ACC112 (cell line): ENCODE measurements at regions not wholly inside any gene's neighbourhood (a gene's known extent, or its start where the extent isn't known, plus 50 kb on each side); places are given as distances from the start of the nearest gene placed in this dataset.
A peak's percentile ranks its signal among the peaks of the same experiment; 100 is the strongest.

Experiments used
- H2AFZ ChIP-seq: fragments of 200-600 bp; sonication (generic); one replicate; pipeline ENCODE4 v1.6.0; 2017; ENCODE audit warnings: antibody characterized with exemption, low read length; ENCODE audit not compliant: unreplicated experiment
- H3K27ac ChIP-seq: fragments of 200-600 bp; sonication (generic); 2 replicates; pipeline ENCODE4 v1.5.1; 2014; ENCODE audit warnings: low read depth, mild to moderate bottlenecking, antibody characterized with exemption, low read length, moderate library complexity
- H3K27me3 ChIP-seq: fragments of 200-600 bp; sonication (generic); 2 replicates; pipeline ENCODE4 v1.6.1; 2014; ENCODE audit warnings: mild to moderate bottlenecking, antibody characterized with exemption, low read length, moderate library complexity, mixed read lengths; ENCODE audit not compliant: insufficient read depth
- H3K36me3 ChIP-seq: fragments of 200-600 bp; sonication (generic); 2 replicates; pipeline ENCODE4 v1.6.1; 2016; ENCODE audit warnings: mild to moderate bottlenecking, antibody characterized with exemption, low read length, moderate library complexity, mixed read lengths; ENCODE audit not compliant: insufficient read depth
- H3K4me1 ChIP-seq: fragments of 200-600 bp; sonication (generic); one replicate; pipeline ENCODE4 v1.6.1; 2016; ENCODE audit warnings: low read length, mixed read lengths; ENCODE audit not compliant: insufficient read depth, unreplicated experiment, control insufficient read depth
- H3K4me3 ChIP-seq: fragments of 200-600 bp; sonication (generic); 2 replicates; pipeline ENCODE4 v1.5.1; 2014; ENCODE audit warnings: mild to moderate bottlenecking, low read depth, low read length
- H3K79me2 ChIP-seq: fragments of 200-600 bp; sonication (generic); one replicate; pipeline ENCODE4 v1.6.0; 2016; ENCODE audit warnings: low read length; ENCODE audit not compliant: control insufficient read depth, unreplicated experiment, insufficient read depth

- Histone ChIP-seq H3K79me2 (no peaks in the 10 kb centered on the region), H3K27me3 (no peaks in the 10 kb centered on the region), H3K4me1 (peaks cover 13% of the 10 kb centered on the region), H3K36me3 (no peaks in the 10 kb centered on the region), H3K4me3 (no peak overlapping the region), H2AFZ (no peak overlapping the region), H3K27ac (no peak overlapping the region)
Observed at GRCh38 chr1:221915764-221916163, 173.9 kb upstream of the DUSP10 start.

DNA sequence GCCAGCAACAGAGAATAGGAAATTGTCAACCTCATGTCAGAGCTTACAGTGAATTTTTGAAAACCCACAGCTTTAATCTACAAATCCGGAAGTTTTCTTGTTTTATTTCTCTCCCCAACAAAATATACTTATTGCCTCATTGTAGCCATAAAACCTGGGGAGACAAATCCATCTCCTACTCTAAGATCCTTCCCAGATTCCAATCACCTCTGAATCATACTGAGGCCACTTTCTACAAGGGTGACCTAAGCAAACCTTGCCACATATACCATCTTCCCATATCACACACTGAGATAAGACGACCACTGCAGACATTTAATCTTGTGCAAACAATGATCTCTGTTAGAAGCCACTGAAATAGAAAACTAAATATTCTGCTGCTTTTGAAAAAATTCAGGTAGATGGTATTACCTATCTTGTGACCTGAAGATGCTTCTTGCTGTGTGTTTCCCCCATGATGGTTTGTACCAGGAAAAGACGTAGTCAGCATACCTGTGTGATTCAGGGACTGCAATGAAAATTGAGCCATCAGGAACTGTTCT lies 171.5 kb upstream of the DUSP10 start:
- Histone ChIP-seq H3K4me3 (no peak overlapping the region), H3K27me3 (no peaks in the 10 kb centered on the region), H3K27ac (no peak overlapping the region)

DNA sequence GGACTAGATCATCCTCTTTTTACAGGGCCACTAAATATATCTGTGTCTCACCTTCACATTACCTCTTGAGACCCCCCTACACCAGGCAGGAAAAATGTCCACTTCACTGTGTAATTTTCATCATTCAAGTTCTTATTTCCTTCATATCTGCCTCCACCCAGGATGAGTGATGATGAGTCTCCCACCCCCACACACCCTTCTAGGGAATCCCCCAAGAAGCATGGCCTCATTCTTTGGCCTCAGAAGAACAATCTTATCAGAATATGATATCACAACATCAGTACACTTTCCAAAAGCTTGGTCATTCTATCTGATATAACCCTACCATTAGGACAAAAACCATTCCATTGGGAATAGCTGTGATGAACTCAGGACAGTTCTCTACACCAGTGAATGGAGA lies 170.3 kb upstream of the DUSP10 start:
- Histone ChIP-seq H3K36me3 (no peaks in the 10 kb centered on the region), H3K27me3 (no peaks in the 10 kb centered on the region), H3K27ac (no peak overlapping the region), H2AFZ (peak overlapping the region; percentile 3), H3K79me2 (no peaks in the 10 kb centered on the region), H3K4me1 (peaks cover 13% of the 10 kb centered on the region), H3K4me3 (no peak overlapping the region)

More for the DNA sequence above, 171.5 kb upstream of the DUSP10 start:
- no peak overlapping the region for H2AFZ ChIP-seq
- no peaks in the 10 kb centered on the region for H3K79me2 ChIP-seq
- H3K36me3 ChIP-seq, result no peaks in the 10 kb centered on the region
- H3K4me1 ChIP-seq, result peaks cover 13% of the 10 kb centered on the region

- Histone ChIP-seq H2AFZ (no peak overlapping the region), H3K36me3 (no peaks in the 10 kb centered on the region), H3K4me3 (no peak overlapping the region), H3K27me3 (no peaks in the 10 kb centered on the region), H3K79me2 (no peaks in the 10 kb centered on the region), H3K27ac (no peak overlapping the region), H3K4me1 (peaks cover 13% of the 10 kb centered on the region)
Observed at GRCh38 chr1:221911714-221912113, 169.8 kb upstream of the DUSP10 start.

DNA sequence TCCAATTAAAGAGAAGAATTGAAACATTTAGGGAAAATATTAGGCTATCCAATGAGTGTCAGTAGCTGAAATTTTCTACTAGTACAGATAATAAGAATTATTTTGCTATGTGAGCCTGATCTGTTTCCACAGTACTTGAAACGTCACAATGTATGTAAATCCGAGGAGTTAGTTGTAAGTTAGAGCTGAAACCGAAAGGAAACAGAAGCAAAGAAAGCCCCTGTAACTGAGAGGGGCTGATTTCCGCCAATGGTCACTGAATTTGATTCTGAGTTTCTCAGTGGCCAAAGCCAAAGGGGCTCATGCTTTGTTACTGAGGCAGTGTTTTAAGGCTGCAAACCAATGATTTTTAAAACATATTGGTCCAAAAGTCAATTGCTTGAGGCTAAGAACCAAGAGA lies 168.3 kb upstream of the DUSP10 start:
- Histone ChIP-seq H2AFZ (no peak overlapping the region), H3K4me1 (peaks cover 13% of the 10 kb centered on the region), H3K79me2 (no peaks in the 10 kb centered on the region), H3K27me3 (no peaks in the 10 kb centered on the region), H3K27ac (no peak overlapping the region), H3K36me3 (no peaks in the 10 kb centered on the region), H3K4me3 (no peak overlapping the region)

GRCh38 chr1:221908573-221908972 lies 166.7 kb upstream of the DUSP10 start:
- Histone ChIP-seq H3K27me3 (no peaks in the 10 kb centered on the region), H3K4me3 (no peak overlapping the region), H3K79me2 (no peaks in the 10 kb centered on the region), H3K36me3 (no peaks in the 10 kb centered on the region), H2AFZ (no peak overlapping the region), H3K27ac (no peak overlapping the region), H3K4me1 (peaks cover 12% of the 10 kb centered on the region)

DNA sequence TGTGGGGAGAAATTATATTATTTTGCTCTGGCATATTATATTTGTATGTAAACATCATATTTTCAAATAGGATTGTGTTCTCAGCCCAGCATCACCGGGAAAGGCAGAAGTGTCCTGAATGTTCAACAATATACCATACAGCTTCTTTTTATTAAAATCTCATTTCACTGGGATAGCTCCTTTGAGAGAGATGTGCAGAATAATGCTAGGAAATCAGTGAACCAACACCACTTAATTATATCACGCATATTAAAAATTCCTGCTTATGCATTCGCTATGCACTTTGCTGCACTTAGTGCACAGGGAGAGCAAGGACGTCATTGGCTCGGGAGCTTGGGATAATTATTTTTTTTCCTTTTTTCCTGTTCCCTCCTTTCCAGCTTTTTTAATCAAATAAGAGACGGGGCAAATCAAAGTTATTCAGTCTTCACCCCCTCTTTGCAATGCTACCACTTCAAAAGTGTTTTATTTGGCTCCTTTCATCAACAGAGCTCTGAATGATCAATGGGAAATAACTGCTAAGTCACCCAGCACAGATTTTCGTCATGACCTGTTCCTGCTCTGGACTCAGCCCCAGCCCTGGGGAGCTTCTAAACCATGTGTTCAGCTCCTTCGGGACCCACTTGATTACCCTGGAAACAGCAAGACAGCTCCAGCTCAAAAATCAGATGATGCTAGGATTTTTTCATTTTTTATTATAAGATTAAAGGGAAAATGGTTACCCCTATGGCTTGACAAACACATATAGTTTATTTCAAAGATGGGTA lies 165.5 kb upstream of the DUSP10 start:
- Histone ChIP-seq H3K27ac (no peak overlapping the region), H3K27me3 (no peaks in the 10 kb centered on the region), H3K4me3 (no peak overlapping the region), H2AFZ (no peak overlapping the region), H3K36me3 (no peaks in the 10 kb centered on the region), H3K79me2 (no peaks in the 10 kb centered on the region), H3K4me1 (peaks cover 5% of the 10 kb centered on the region)

DNA sequence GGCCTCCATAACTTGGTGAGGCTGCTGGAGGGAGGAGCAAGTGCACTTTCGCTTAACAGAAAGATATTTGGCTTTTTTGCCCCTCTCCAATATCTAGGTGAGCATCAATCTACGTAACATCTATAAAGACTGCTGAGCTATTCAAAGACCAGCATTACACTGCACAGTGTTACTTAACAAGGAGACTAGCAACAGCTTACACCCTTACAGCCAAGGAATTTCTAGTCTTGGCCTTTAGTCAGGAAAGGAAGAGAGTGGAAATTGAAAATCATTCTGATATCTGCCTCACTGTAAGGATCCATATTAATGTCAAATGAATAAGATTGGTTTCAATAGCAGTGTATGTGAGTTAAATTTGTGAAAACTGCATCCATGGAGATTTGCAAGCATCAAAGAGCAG lies 163.9 kb upstream of the DUSP10 start:
- no peak overlapping the region for H3K4me3 ChIP-seq
- H2AFZ ChIP-seq, result no peak overlapping the region
- no peaks in the 10 kb centered on the region for H3K79me2 ChIP-seq
- H3K27ac ChIP-seq, result no peak overlapping the region
- no peaks in the 10 kb centered on the region for H3K27me3 ChIP-seq
- H3K4me1 ChIP-seq, result no peaks in the 10 kb centered on the region
- H3K36me3 ChIP-seq, result no peaks in the 10 kb centered on the region

DNA sequence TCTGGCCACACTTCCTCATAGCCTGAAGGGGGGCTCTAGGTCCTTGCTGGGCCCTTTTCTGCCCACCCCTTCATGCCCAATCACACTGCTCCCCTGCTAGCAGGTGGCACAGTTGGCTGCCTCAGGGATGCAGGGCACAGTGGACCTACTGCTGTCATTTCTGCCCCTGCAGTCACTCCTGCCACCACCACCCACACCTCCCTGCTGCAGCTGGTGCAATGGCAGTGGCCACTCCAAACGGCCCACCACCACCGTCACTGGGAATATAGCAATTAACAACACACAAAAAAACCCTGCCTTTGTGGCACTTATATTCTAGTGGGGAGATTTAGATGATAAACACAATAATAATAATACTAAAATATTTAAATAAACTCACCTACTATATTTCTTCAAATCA lies 162.4 kb upstream of the DUSP10 start:
- Histone ChIP-seq H3K27me3 (no peaks in the 10 kb centered on the region), H3K4me3 (no peak overlapping the region), H3K36me3 (no peaks in the 10 kb centered on the region), H3K27ac (no peak overlapping the region), H2AFZ (no peak overlapping the region), H3K4me1 (no peaks in the 10 kb centered on the region), H3K79me2 (no peaks in the 10 kb centered on the region)

DNA sequence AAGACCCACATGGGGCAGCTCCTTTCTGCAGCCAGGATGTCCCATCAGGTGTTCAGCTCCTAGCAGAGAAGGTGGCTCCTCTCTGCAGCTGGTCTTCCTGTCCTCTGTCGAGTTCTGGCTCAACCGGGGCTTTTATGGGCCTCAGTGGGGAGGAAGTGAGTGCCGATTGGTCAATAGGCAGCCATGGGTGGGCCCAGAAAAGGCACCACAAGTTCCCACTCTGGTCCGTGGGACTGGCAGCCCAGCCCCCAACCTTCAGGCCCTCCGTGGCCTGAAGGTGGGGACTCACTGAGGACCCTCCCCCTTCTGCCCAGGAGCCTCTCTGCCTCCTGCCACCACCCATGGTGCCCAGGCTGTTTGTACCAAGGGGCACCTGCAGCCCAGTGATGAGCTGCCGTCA lies 161.7 kb upstream of the DUSP10 start:
- Histone ChIP-seq H3K4me1 (no peaks in the 10 kb centered on the region), H3K27me3 (no peaks in the 10 kb centered on the region), H2AFZ (no peak overlapping the region), H3K27ac (no peak overlapping the region), H3K4me3 (no peak overlapping the region), H3K36me3 (no peaks in the 10 kb centered on the region), H3K79me2 (no peaks in the 10 kb centered on the region)

DNA sequence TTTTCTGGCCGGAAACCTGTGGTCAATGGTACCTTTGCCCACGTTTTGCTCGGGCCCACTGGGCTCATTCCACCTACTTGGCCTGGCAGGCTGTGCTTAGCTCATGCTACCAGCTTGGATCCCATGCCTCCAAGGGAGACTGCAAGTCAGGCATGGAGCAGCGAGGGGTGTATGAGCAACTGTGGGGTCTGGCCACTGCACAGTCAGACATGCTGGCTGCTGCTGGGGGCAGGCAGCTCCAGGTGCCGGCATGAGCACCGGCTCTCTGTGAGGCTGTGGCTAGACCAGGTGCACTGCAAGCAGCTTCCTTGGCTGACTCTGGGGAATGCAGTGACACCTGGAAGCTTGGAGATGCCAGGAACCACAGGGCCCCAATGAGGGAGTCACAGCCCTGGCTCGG lies 161.1 kb upstream of the DUSP10 start:
- no peak overlapping the region for H3K4me3 ChIP-seq
- H2AFZ ChIP-seq, result no peak overlapping the region
- H3K27me3 ChIP-seq, result no peaks in the 10 kb centered on the region
- H3K79me2 ChIP-seq, result no peaks in the 10 kb centered on the region
- no peak overlapping the region for H3K27ac ChIP-seq
- no peaks in the 10 kb centered on the region for H3K4me1 ChIP-seq
- H3K36me3 ChIP-seq, result no peaks in the 10 kb centered on the region
